ENCODE measurements at regions not wholly inside any gene's neighbourhood (a gene's known extent, or its start where the extent isn't known, plus 50 kb on each side); places are given as distances from the start of the nearest gene placed in this dataset.

DNA sequence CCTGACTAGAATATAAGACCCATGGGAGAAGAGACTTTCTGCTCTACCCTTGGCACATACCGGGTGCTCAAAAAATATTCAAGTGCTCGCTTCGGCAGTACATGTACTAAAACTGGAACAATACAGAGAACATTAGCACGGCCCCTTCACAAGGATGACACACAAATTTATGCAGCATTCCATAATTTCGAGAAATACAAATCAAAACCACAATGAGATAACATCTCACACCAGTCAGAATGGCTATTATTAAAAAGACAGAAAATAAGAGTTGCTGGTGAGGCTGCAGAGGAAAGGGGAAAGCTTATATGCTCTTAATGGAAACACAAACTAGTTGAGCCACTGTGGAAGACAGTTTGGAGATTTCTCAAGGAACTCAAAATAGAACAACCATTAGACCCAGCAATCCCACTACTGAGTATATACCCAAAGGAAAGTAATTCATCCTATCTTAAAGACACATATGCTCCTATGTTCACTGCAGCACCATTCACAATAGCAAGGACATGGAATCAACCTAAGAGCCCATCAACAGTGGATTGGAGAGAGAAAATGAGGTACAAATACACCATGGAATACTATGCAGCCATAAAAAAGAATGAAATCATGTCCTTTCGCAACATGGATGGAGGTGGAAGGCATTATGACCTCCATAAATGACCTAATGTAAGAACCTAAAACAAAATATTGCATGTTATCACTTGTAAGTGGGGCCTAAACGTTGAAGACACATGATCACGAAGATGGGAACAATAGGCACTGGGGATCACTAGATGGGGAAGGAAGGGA, 71.6 kb upstream of the CYP1B1 start:
- Histone ChIP-seq H3K4me1 (ENCODE audit: insufficient read depth) (peaks cover 12% of the 10 kb centered on the region), H3K4me3 (no peak overlapping the region), H3K79me2 (replicated peaks; ENCODE audit: insufficient read depth) (no peaks in the 10 kb centered on the region), H3F3A (replicated peaks; ENCODE audit: low read depth) (no peaks in the 10 kb centered on the region), H2AFZ (peak overlapping the region; percentile 95; the same call in 1 of the 2 replicates), H4K20me1 (replicated peaks; ENCODE audit: insufficient read depth) (no peaks in the 10 kb centered on the region), H3K4me2 (no peak overlapping the region), H3K9me2 (ENCODE audit: insufficient read depth) (peaks cover 16% of the 10 kb centered on the region), H3K36me3 (ENCODE audit: insufficient read depth) (no peaks in the 10 kb centered on the region), H3K27ac (ENCODE audit: low read depth) (no peak overlapping the region), H3K27me3 (ENCODE audit: insufficient read depth) (no peaks in the 10 kb centered on the region)
- peaks cover 8% of the 10 kb centered on the region; the same call in 2 of the 3 replicates for H3K9me3 Mint-ChIP-seq
- H3K36me3 Mint-ChIP-seq (ENCODE audit: low read depth) = no peaks in the 10 kb centered on the region; the same call in 2 of the 3 replicates
- peaks cover 7% of the 10 kb centered on the region for H3K4me1 Mint-ChIP-seq
- H3K27me3 Mint-ChIP-seq (ENCODE audit: insufficient read depth, low read depth, poor library complexity) = peaks cover 2% of the 10 kb centered on the region
- peak overlapping the region; percentile 17; the same call in 1 of the 2 replicates for H3K27ac Mint-ChIP-seq
- ATAC-seq (no peak), DNase-seq (ENCODE audit: low spot score) (no peak)
- TF ChIP-seq EZH2 (IDR thresholded peaks at IDR 0.05; ENCODE audit: low read depth, unreplicated experiment) (no peak), EZH2phosphoT487 (IDR thresholded peaks at IDR 0.05; ENCODE audit: unreplicated experiment) (no peak), ZNF114 (CRISPR knock-in tag; IDR thresholded peaks at IDR 0.05) (no peak), CREB1 (CRISPR knock-in tag; IDR thresholded peaks at IDR 0.05; ENCODE audit: low read depth) (no peak), REST (IDR thresholded peaks at IDR 0.05; ENCODE audit: unreplicated experiment) (no peak), STAT1 (IDR thresholded peaks at IDR 0.05; ENCODE audit: unreplicated experiment) (no peak), POLR2AphosphoS5 (IDR thresholded peaks at IDR 0.05; ENCODE audit: low read depth) (no peak), ZNF331 (CRISPR knock-in tag; IDR thresholded peaks at IDR 0.05; ENCODE audit: low read depth) (no peak), ETS1 (IDR thresholded peaks at IDR 0.05) (no peak)
- H3K4me3 Mint-ChIP-seq = no peak overlapping the region

DNA sequence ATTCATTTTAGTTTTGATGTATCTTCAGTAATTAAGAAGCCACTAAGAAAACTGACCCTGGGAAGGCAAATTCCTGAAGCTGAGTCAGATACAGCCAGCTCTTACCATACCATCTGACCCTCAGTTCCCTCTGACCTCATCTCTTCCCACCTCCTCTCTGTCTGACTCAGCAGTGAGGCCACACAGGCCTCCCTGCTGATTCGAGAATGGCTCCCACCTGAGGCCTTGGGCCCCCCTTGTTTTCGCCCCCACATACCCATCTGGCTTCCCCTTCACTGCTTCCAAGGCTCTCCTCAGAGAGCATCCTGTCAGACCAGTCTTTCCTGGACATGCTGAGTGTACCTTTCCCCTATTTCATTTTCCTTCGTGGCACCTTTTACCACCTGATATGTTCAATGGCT, 71.0 kb upstream of the CYP1B1 start:
- no peak overlapping the region for H3K4me3 Mint-ChIP-seq
- no peak for TF ChIP-seq CREB1 (CRISPR knock-in tag; IDR thresholded peaks at IDR 0.05; ENCODE audit: low read depth)
- TF ChIP-seq, protein P1, sequence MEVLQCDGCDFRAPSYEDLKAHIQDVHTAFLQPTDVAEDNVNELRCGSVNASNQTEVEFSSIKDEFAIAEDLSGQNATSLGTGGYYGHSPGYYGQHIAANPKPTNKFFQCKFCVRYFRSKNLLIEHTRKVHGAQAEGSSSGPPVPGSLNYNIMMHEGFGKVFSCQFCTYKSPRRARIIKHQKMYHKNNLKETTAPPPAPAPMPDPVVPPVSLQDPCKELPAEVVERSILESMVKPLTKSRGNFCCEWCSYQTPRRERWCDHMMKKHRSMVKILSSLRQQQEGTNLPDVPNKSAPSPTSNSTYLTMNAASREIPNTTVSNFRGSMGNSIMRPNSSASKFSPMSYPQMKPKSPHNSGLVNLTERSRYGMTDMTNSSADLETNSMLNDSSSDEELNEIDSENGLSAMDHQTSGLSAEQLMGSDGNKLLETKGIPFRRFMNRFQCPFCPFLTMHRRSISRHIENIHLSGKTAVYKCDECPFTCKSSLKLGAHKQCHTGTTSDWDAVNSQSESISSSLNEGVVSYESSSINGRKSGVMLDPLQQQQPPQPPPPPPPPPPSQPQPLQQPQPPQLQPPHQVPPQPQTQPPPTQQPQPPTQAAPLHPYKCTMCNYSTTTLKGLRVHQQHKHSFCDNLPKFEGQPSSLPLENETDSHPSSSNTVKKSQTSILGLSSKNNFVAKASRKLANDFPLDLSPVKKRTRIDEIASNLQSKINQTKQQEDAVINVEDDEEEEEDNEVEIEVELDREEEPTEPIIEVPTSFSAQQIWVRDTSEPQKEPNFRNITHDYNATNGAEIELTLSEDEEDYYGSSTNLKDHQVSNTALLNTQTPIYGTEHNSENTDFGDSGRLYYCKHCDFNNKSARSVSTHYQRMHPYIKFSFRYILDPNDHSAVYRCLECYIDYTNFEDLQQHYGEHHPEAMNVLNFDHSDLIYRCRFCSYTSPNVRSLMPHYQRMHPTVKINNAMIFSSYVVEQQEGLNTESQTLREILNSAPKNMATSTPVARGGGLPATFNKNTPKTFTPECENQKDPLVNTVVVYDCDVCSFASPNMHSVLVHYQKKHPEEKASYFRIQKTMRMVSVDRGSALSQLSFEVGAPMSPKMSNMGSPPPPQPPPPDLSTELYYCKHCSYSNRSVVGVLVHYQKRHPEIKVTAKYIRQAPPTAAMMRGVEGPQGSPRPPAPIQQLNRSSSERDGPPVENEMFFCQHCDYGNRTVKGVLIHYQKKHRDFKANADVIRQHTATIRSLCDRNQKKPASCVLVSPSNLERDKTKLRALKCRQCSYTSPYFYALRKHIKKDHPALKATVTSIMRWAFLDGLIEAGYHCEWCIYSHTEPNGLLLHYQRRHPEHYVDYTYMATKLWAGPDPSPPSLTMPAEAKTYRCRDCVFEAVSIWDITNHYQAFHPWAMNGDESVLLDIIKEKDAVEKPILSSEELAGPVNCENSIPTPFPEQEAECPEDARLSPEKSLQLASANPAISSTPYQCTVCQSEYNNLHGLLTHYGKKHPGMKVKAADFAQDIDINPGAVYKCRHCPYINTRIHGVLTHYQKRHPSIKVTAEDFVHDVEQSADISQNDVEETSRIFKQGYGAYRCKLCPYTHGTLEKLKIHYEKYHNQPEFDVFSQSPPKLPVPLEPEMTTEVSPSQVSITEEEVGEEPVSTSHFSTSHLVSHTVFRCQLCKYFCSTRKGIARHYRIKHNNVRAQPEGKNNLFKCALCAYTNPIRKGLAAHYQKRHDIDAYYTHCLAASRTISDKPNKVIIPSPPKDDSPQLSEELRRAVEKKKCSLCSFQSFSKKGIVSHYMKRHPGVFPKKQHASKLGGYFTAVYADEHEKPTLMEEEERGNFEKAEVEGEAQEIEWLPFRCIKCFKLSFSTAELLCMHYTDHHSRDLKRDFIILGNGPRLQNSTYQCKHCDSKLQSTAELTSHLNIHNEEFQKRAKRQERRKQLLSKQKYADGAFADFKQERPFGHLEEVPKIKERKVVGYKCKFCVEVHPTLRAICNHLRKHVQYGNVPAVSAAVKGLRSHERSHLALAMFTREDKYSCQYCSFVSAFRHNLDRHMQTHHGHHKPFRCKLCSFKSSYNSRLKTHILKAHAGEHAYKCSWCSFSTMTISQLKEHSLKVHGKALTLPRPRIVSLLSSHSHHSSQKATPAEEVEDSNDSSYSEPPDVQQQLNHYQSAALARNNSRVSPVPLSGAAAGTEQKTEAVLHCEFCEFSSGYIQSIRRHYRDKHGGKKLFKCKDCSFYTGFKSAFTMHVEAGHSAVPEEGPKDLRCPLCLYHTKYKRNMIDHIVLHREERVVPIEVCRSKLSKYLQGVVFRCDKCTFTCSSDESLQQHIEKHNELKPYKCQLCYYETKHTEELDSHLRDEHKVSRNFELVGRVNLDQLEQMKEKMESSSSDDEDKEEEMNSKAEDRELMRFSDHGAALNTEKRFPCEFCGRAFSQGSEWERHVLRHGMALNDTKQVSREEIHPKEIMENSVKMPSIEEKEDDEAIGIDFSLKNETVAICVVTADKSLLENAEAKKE (CRISPR knock-in tag; IDR thresholded peaks at IDR 0.05) = no peak

More for the DNA sequence above, 71.0 kb upstream of the CYP1B1 start:
- Mint-ChIP-seq H3K27ac (peak overlapping the region; percentile 17; the same call in 1 of the 2 replicates), H3K27me3 (ENCODE audit: insufficient read depth, low read depth, poor library complexity) (peaks cover 2% of the 10 kb centered on the region), H3K4me1 (peaks cover 7% of the 10 kb centered on the region), H3K36me3 (ENCODE audit: low read depth) (no peaks in the 10 kb centered on the region; the same call in 1 of the 3 replicates), H3K9me3 (peaks cover 8% of the 10 kb centered on the region; the same call in 2 of the 3 replicates)
- peaks cover 12% of the 10 kb centered on the region for H3K4me1 ChIP-seq (ENCODE audit: insufficient read depth)
- no peaks in the 10 kb centered on the region for H3K79me2 ChIP-seq (replicated peaks; ENCODE audit: insufficient read depth)
- H3K36me3 ChIP-seq (ENCODE audit: insufficient read depth) = no peaks in the 10 kb centered on the region
- peaks cover 10% of the 10 kb centered on the region; the same call in 1 of the 2 replicates for H3K9me2 ChIP-seq (ENCODE audit: insufficient read depth)
- no peak overlapping the region for H3K4me2 ChIP-seq
- no peak overlapping the region for H3K4me3 ChIP-seq
- peak; percentile 76 for ATAC-seq
- peak; percentile 30 for DNase-seq (ENCODE audit: low spot score)
- no peak overlapping the region for H3K27ac ChIP-seq (ENCODE audit: low read depth)
- peak overlapping the region; percentile 95 for H2AFZ ChIP-seq
- no peaks in the 10 kb centered on the region for H3K27me3 ChIP-seq (ENCODE audit: insufficient read depth)
- no peaks in the 10 kb centered on the region for H4K20me1 ChIP-seq (replicated peaks; ENCODE audit: insufficient read depth)
- no peaks in the 10 kb centered on the region for H3F3A ChIP-seq (replicated peaks; ENCODE audit: low read depth)

Measured in GM23338 (cell line).